ENCODE measurements at regions not wholly inside any gene's neighbourhood (a gene's known extent, or its start where the extent isn't known, plus 50 kb on each side); places are given as distances from the start of the nearest gene placed in this dataset.

- TF ChIP-seq EZH2phosphoT487 (IDR thresholded peaks at IDR 0.05; ENCODE audit: borderline replicate concordance) (no peak), CTCF (conservative IDR thresholded peaks at IDR 0.05; ENCODE audit: low read length) (peak; percentile 93)
These were observed 117.4 kb upstream of the RORB start for GRCh38 chr9:74379718-74380117.

Data from Loucy (cell line).